HepG2 (cell line): ENCODE measurements at regions not wholly inside any gene's neighbourhood (a gene's known extent, or its start where the extent isn't known, plus 50 kb on each side); places are given as distances from the start of the nearest gene placed in this dataset.

Experiments used
- CHD2 ChIP-seq: IDR thresholded peaks from 2 replicates; pipeline ENCODE4 v1.6.1; 2011; ENCODE audit warnings: low read depth, low read length, improper control_type of control experiment
- CREB1 ChIP-seq, 2 experiments: fragments of 450-650 bp in 1 of 2; IDR thresholded peaks; 2 replicates each; pipeline ENCODE4 v1.6.1; 2016 to 2017; ENCODE audit warnings: control low read depth in 1 of 2, mild to moderate bottlenecking in 1 of 2, missing compliant biosample characterization in 1 of 2, missing genetic modification characterization in 1 of 2
- CTCF ChIP-seq: sonication (generic); formaldehyde crosslinking; IDR thresholded peaks from 2 replicates; pipeline ENCODE4 v1.5.0; 2020; ENCODE audit warnings: mild to moderate bottlenecking, missing genetic modification reagents, moderate library complexity
- EHMT2 ChIP-seq: fragments of 200-600 bp; sonication (generic); IDR thresholded peaks from 2 replicates; pipeline ENCODE4 v1.7.0; 2017; ENCODE audit warnings: antibody characterized with exemption, low read depth, low read length, borderline replicate concordance
- EZH2 ChIP-seq: conservative IDR thresholded peaks from 2 replicates; pipeline ENCODE4 v1.6.1; 2012; ENCODE audit warnings: mild to moderate bottlenecking, low read depth, low read length, moderate library complexity
- KLF9 ChIP-seq: IDR thresholded peaks from 2 replicates; pipeline ENCODE4 v1.6.1; 2016; ENCODE audit warnings: low read depth
- MZF1 ChIP-seq: sonication (generic); formaldehyde crosslinking; IDR thresholded peaks from 2 replicates; pipeline ENCODE4 v1.8.1; 2023; ENCODE audit warnings: mild to moderate bottlenecking, missing genetic modification reagents, borderline replicate concordance
- NFYC ChIP-seq: IDR thresholded peaks from 2 replicates; pipeline ENCODE4 v1.6.1; 2016; ENCODE audit warnings: missing genetic modification reagents, missing compliant biosample characterization
- PTBP1 ChIP-seq: fragments of 200-400 bp; formaldehyde crosslinking; IDR thresholded peaks from 2 replicates; pipeline ENCODE4 v1.6.1; 2018; ENCODE audit warnings: low read length, low read depth; ENCODE audit not compliant: poor library complexity, severe bottlenecking
- RCOR2 ChIP-seq: IDR thresholded peaks from 2 replicates; pipeline ENCODE4 v1.6.1; 2016; ENCODE audit warnings: missing biosample characterization, missing genetic modification reagents
- RERE ChIP-seq: IDR thresholded peaks from 2 replicates; pipeline ENCODE4 v1.6.1; 2016; ENCODE audit warnings: low read depth, missing genetic modification reagents, missing compliant biosample characterization
- RXRB ChIP-seq: IDR thresholded peaks from 2 replicates; pipeline ENCODE4 v1.6.1; 2016; ENCODE audit warnings: borderline replicate concordance, missing genetic modification reagents, missing compliant biosample characterization
- U2AF1 ChIP-seq: fragments of 200-400 bp; formaldehyde crosslinking; optimal IDR thresholded peaks from 2 replicates; pipeline ENCODE3; 2017; ENCODE audit warnings: mild to moderate bottlenecking, low read depth, low read length
- ZNF562 ChIP-seq: sonication (generic); formaldehyde crosslinking; IDR thresholded peaks from 2 replicates; pipeline ENCODE4 v1.8.0; 2022; ENCODE audit warnings: missing genetic modification reagents, borderline replicate concordance

DNA sequence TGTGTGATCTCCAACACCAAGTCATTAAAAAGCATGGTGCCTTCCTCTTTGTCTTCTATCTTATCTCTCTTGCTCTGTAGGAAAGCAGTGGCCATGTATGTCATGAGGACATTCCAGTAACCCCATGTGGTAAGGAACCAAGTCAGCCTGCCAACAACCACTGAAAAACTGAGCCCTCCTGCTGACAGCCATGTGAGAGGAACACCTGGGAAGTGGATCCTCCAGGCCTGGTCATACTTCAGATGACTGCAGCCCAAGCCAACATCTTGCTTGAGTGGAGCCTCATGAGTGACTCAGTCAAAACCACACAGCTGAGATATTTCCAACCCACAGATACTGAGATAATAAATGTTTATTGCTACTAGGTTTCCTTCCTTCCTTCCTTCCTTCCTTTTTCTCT lies 597.3 kb downstream of the ZIC1 start:
- no peak for TF ChIP-seq ZNF562 (CRISPR knock-in tag)
- no peak for TF ChIP-seq CREB1 (IDR thresholded peaks at IDR 0.05)
- no peak for TF ChIP-seq CREB1 (CRISPR knock-in tag; IDR thresholded peaks at IDR 0.05)
- TF ChIP-seq EZH2, result no peak
- no peak for TF ChIP-seq KLF9 (CRISPR knock-in tag)
- TF ChIP-seq RXRB (CRISPR knock-in tag), result no peak
- no peak for TF ChIP-seq NFYC (CRISPR knock-in tag)
- TF ChIP-seq EHMT2, result no peak
- no peak for TF ChIP-seq MZF1 (CRISPR knock-in tag)
- no peak for TF ChIP-seq RERE (CRISPR knock-in tag)
- no peak for TF ChIP-seq CTCF
- TF ChIP-seq U2AF1, result no peak
- no peak for TF ChIP-seq PTBP1
- no peak for TF ChIP-seq CHD2
- TF ChIP-seq RCOR2, result no peak
